GM21786 (cell line): ENCODE measurements at regions not wholly inside any gene's neighbourhood (a gene's known extent, or its start where the extent isn't known, plus 50 kb on each side); places are given as distances from the start of the nearest gene placed in this dataset.
"Not testable (repeated sequence)": the region's sequence is repeated elsewhere in the genome, so short reads cannot be mapped to it uniquely, and the experiment has no call there.

Experiments used
- ATAC-seq: cut with Tn5 transposase; IDR thresholded peaks from one replicate; pipeline ENCODE4 v1.9.1; 2021; ENCODE audit not compliant: unreplicated experiment

DNA sequence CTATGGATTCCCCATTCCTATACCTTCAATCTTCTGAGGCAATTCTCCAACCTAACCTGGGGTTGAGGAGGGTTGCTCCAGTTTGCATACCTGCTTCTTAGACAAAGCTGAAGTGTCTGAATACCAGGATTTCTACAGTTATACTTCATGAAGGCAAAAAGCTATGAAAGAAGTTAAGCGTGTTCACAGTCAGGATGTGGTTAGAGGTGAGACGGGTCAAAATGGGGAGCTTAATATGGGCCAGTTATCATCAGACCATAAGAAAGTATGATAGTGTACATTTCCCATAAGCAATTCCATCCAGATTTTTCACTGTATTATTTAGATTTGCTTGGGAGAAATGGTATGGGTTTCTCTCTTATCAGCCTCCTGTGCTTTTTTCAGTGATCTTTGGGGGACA lies 156.9 kb upstream of the FER start:
- ATAC-seq, result no peak

DNA sequence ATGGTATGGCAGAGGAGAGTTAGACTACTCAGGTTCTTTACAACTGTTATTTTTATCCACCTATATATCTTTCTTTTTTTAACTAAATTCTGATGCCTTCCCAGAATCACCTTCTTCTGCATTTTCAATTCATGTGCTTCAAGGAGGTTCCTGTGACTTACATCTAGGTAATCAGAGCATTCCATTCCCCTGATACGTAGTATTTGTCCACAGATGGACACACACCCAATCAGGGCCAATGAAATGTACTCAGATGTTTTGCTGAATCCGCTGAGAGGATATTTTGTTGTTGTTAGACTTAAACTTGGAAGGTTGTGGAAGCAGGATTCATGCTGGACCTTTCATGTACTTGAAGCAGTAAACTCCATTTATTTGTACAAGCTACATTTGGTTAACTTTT lies 159.4 kb upstream of the FER start:
- no peak for ATAC-seq

DNA sequence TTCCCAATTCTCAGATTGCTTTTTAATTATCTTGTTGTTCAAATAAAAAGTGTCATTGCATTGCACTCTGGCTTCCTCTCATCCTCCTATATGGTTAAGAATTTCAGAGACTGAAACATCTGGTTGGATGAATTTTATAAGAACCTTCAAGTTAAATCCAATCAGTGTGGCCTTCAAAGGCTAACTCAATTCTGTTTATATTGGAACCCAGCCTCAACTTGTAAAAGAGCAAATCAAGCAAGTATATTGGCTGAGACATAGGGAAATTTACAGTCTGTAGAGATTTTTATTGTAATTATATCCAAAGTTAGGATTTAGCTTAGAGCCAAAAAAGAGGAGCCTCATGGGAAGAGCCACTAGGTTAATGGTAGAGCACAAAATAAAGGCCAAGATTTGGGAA lies 159.9 kb upstream of the FER start:
- ATAC-seq, result no peak

DNA sequence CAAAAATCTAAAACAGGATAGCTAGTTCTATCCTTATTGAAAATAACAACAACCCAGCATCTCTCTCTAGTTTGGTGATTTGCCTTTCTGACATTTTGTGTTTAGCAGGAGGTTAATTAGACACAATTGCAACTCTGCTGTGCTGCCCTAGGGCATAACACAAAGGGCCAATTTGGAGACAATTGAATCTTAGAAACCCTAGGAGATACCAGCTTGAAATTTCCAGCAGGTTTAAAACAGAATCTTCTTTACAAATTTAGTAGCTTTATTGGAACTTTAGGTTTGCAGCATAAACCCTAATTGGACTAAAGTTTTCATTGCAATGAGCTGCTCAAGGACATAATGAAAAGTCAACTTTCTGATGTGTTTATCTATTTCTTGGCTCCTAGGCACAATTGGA lies 166.7 kb upstream of the FER start:
- ATAC-seq, result no peak

DNA sequence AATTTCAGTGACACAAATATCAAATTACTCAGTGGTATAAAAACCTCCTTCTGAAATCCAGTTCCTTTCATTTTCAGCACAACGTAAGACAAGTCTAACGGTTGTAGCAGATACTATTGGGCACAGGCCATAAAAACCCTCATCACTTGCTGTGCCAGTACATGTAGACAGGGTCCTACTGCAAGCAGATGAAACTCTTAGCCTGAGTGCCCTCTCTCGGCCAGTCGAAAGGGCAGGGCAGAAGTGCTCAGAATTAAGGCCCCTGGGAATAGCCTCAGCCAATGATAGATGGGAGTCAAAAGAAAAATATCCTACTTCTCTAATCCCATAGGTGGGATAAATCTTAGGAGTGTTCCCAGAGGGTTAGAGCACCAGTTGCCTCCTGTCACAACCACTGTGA lies 168.5 kb upstream of the FER start:
- ATAC-seq, result no peak

DNA sequence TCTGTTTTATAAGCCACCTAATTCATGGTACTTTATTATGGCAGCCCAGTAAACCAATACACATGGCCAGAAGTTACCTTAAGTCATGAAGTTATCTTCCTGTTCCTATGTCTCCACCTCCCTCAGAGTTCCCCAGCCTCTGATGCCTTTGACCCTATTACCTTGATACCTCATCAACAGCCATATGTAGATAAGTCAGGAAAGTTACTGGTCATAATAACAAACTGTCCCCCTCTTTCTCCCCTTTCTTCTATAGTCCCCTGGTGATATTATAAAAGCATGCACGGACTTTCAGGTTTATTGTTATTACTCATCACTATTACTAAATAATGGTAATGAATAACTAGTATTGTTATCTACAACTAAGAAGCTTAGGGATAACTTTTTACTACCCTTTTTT lies 168.9 kb upstream of the FER start:
- no peak for ATAC-seq

DNA sequence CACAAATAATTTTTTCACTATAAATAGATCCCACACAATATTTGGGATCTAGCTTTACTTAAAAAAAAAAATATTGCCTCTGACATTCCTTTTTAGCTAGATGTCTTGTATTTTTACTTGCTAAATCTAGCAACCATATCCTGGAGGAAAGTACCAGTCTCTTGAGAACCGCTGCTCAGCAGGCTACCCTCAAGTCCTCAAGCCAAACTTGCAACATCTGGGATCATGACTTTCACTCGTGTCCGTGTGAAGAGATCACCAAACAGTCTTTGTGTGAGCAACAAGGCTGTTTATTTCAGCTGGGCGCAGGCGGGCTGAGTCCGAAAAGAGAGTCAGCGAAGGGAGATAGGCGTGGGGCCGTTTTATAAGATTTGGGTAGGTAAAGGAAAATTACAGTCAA lies 180.3 kb upstream of the FER start:
- ATAC-seq, result no peak

DNA sequence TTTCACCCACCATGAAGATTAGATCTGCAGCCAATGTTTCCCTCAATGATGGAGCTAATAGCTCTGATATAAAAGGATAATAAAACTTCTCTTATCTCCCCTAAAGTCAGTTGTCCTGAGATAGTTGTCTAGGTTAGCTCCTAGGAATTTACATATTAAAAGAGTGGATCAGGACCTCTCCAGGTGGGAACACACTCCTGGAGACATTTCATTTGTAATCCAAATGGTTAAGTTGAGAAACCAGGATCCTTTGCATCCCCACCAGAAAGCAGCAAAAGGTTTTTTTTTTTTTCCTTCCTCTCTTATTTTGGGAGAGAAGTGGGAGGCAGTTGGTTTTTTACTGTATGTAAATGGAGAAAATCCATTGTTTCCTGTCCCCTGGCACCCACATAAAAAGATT lies 182.5 kb upstream of the FBXL17 start:
- ATAC-seq, result no peak

DNA sequence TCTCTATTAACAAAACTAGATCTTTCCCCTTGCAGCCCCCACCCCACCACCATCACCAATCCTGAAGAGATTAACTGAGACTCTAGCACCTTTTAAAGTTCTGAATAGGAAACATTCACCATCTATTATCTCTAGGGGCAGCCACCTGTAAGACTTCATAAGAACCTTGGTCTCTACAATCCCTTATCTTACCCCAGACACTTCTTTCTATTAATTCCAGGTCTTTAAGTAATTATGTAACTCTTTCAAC lies 180.2 kb upstream of the FBXL17 start:
- ATAC-seq, result no peak

DNA sequence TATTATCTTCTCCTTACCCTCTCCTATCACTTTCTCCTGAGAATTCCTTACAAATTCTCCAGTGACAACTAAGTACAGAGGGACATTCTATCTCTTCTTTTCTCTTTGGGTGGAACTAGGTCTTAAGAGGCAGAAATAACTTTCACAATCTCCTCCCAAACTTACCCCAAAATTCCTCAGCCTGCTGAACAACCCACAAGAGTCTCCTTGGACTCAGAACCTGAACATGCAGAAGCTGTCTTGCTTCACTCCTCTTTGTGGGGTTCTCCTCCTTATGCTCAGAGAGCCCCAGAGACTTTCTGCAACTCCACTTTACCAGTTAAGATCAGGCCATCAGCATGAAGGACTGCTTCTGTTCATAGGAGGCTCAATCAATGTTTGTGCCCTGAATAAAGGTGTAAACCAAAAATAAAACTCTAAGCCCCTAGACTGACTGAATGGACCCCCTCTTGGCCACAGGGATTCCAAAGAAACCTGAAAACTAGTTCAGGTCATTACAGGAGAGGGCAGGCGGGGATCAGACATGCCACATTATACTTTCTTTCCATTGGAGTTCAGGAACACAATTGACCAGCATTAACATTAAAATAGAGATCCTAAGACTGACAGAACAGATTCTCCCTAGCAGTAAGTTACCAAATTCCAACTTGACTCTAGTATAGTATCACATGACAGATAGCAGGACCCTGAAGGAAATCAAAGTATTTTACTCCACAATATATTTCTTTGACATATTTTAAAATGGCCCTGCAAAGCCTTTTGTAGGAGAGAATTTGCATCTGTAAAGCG lies 179.7 kb upstream of the FBXL17 start:
- ATAC-seq, result no peak

DNA sequence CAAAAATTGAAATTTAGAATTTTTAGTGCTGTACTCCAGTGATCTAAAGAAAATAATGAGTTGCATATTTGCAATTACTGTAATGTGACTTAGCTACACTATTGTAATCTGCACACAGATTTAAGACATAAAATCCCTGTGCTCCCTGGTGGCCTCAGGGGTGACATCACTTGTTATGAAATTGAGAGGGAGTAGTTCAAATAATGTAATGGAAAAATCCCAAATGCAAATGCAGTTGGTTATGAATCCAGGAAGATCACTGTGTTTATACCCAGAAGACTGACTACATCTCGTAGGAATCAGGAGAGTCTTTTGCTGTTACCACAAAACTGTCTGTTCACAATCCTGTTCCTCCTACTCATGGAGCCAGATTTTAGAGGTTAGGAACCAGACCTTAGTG lies 178.7 kb upstream of the FBXL17 start:
- ATAC-seq, result no peak

DNA sequence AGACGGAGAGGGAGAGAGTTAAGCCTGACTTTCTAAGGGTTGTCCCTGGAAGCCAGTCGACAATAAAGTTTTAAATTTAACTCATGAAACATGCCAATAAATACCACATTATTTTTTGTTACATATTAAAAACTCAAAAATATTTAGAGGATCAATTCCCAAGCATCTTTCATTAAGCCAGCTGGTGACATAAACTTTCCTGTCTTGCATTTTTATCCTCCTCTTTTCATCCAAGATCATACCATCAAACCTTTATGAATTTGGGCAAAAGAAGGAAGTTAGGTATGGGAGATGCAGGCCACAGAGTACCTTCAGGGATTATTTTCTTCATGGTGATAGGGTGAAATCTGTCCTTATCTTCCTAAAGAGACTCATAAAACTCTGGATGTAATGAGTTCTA lies 178.3 kb upstream of the FBXL17 start:
- no peak for ATAC-seq

DNA sequence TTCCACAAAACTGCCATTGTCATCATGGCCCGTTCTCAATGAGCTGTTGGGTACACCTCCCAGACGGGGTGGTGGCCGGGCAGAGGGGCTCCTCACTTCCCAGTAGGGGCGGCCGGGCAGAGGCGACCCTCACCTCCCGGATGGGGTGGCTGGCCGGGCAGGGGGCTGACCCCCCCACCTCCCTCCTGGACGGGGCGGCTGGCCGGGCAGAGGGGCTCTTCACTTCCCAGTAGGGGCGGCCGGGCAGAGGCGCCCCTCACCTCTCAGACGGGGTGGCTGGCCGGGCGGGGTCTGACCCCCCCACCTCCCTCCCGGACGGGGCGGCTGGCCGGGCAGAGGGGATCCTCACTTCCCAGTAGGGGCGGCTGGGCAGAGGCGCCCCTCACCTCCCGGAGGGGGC lies 176.9 kb upstream of the FBXL17 start:
- ATAC-seq, result not testable (repeated sequence)

DNA sequence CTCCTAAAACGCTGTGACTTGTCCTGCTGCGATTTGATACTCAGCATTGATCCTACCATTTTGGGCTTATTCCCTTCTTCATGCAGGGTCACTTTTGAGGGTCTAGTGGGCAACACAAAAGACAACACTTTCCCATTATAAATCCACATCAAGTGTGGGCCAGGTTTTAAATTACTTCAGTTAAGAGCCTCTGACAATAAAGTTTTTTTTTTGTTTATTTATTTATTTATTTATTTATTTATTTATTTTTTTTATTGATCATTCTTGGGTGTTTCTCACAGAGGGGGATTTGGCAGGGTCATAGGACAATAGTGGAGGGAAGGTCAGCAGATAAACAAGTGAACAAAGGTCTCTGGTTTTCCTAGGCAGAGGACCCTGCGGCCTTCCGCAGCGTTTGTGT lies 176.2 kb upstream of the FBXL17 start:
- not testable (repeated sequence) for ATAC-seq

DNA sequence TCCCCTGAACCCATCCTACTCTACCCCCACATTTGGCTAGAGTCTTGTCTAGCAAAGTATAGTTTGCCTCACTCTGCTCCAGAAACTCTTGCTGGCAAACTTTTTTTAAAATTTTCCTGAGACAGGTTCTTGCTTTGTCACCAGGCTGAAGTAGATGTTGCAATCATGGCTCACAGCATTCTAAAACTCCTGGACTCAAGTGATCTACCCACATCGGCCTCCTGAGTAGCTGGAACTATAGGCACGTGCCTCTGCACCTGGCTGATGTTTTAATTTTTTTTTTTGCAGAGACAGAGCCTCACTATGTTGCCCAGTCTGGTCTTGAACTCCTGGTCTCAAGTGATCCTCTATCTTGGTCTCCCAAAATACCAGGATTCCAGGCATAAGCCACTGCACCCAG lies 175.8 kb upstream of the FBXL17 start:
- no peak for ATAC-seq

DNA sequence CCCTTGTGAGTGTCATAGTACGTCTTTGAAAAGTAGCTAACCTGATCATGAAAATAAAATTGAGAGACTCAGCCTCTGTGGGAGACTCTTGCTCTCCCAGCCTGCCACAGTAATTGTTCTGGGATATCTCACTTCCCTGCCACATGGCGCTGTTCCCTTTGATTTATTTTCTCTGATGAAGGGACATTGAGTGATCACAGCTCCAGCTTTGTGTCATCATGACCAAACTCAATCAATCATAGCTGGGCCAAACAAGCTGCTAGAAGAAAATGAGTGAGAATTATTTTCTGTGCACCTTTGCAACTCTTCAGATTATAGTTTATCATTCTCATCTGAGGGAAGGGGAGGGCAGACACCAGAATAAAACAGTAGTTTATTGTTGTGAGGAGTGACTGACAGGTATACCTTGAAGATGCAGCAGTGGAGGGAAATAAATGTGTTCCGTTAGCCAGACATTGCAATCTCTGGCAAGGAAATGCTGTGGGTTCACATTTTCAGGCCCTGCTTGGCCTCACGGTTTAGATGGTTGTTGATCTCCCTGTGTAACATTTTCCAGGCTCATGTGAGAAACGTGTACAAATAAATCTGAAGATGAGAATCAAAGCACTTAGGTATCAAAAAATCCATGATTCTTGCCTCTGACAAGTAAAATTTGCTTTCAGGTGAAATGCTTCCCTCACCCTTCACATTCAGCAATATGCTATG lies 174.7 kb upstream of the FBXL17 start:
- no peak for ATAC-seq

DNA sequence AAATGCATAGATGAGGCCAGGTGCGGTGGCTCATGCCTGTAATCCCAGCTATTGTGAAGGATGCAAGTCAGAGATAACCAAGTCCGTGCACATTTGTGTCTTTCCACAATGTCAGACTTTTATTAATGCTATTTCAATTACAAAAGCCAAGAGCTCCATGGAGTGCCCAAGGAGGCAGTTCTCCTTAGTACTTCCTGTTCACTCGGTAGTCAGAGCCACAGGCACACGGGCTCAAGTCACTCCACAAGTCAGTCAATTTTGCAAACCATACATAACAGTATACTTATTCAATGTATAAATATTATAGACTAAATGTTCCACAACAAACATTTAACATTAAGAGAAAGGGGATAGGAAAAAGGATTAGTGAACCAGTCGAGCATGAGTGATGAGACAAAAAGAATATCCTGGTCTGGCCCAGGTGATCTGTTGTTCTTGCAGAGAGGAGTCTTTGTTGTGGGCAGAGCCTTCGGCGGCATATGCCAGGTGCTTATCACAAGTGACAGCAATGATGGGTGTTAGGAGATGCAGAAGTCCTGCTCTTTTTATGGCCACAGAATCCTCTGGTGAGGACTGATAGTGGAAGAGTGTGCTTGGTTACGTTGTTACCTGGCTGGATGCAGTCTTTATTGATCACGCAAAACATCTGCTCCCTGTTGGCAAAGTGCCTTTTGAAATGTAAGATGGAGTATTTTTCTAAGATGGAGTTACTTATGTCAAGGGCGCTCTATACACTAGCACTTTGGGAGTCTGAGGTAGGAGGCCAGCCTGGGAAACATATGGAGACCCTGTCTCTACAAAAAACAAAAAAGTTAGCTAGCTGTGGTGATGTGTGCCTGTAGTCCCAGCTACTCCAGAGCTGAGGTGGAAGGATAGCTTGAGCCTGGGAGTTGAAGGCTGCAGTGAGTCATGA lies 167.0 kb upstream of the FBXL17 start:
- no peak for ATAC-seq

DNA sequence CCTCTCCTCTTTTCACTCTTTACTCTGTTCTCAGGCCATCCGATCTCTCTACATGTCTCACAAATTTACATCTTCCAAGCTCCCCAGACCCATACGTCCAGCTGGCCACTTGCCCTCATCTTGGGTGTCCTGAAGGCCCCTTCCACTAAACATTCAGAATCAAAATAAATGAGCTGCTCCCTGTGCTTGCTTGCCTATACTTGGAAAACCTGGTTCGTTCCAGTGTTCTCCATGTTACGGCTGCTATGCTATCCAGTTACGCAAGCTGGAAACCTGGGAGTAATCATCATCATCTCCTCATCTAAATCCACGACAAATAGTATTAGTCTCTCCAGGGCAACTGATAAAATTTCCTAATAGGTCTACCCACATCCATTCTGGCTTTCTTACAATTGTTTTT lies 165.0 kb upstream of the FBXL17 start:
- no peak for ATAC-seq

DNA sequence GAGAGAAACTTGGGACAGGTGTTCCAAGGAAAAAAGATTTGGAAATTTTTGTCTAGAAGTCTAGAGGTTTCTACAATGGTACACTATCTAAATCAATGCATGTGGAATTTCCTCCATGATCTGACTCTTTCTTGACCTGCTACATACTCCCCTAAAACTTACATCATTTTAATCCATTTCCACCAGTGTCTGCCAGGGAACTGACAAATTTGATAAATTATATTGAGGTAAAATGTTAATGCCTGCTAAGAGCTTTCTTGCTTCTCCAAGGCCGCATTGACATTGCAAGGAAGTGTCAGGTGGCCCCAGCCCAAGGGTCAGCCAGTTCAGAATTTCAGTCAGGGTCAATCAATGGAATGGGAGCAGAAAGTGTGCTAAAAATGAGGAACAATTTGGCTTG lies 163.4 kb upstream of the FBXL17 start:
- ATAC-seq, result no peak

DNA sequence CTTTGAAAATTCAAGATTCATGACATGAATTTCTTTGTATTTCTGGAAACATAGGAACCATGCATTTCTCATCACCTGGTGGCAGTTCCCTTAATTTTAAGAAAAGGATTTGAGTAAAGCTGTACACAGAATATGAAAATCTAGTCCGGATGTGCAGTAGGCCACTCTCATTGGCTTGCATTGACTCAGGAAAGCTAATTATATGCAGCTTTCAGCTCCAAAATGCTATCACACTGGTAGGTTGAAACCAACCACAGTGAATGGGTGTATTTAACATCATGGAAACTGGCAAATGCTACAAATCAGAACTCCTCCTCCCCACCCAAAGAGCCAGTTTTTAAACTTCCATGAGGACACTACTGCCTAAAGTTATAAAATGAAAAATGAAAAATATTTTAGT lies 161.6 kb upstream of the FBXL17 start:
- ATAC-seq, result no peak

DNA sequence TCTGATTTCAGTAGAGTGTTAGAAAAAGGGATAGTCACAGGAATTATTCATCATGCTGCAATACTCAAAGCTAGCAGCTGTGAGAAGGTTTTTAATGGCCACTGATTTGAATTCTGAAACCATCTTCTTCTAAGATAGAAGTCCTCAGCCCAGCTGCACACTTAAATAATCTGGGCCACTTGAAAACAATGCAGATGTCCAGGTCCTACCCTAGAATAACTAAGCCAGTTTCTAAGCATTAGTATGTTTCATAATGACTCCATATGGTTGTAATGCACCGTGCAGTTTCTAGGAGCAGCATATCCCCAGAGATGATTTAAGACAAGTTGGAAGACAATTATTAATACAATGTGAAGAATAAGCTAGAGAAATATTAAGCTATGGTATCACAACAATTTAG lies 159.9 kb upstream of the FBXL17 start:
- no peak for ATAC-seq

DNA sequence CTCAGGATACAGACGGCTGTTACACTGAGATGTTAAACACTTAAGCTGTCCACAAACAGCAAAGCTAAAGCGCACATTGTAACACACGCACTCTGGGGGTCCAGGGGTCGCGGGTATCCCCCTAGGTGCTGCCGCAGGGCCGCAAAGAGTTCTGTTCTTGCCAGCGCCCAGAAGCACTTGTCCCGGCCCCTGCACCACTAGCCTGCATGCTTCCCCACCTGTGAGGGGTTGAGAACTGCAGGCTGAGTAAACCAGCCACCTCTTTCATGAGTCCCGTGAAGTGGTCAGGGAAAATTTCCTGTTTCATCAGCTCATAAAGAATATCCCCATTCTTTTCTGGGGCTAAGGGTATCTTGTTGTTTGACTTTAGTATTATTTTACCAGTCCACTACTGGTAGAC lies 154.4 kb upstream of the FBXL17 start:
- no peak for ATAC-seq
